HL-60/S4 treated with phorbol 12-myristate 13-acetate at 8.2 ng/mL for 4 days and 3 days (cell line): ENCODE measurements at regions not wholly inside any gene's neighbourhood (a gene's known extent, or its start where the extent isn't known, plus 50 kb on each side); places are given as distances from the start of the nearest gene placed in this dataset.
"Not testable (repeated sequence)": the region's sequence is repeated elsewhere in the genome, so short reads cannot be mapped to it uniquely, and the experiment has no call there.

Experiments
- in situ Hi-C: fragments of 300-500 bp; cut with MboI; formaldehyde crosslinking; loops from 2 replicates; pipeline ENCODE4 v1.15.0; 2022; ENCODE audit warnings: low sequenced_read_pairs

DNA sequence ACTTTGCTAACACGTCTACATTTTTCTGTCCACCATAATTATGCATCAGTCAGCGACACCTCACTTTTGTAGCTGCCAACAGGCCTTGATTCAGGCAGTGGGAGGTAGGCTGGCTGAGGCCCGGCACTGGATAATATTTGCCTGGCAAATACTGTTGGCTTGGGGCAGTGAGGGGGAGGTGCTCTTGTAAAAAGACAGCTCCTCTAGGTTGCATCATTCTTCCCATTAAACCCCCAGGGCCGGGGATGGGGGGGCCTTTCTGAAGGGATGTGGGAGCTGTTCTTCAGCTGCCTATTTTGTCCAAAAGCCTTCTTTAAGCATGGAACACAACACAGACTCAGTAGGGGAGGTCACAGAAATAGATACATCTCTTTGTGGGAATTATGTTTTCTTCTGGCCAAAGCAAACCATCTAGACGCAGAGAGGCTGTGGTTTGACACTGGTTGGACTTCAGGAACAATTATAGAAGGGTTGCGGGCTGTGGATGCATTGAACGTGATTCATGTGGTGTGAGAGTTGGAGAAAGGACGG lies 338.3 kb upstream of the NT5E start:
- in situ Hi-C loops, result no loop called here

DNA sequence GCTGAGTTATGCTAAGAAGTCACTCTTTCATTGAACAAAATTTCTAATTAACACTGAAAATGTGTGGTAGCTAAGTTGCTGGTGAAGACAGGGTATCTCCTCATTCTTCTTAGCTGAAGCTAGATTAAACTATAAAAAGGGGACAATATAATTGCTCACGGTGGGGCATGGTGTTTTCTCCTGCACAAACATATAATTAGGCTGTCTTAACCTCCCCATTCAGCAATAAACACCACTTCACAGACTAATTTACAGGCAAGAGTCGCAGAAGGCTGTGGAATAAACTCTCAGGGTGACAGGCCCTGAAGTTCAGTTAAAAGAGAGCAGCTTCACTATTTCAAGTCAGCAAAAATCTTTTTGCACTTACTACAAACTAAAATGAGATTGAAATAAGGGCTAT lies 338.9 kb upstream of the NT5E start:
- in situ Hi-C loops, result no loop called here

DNA sequence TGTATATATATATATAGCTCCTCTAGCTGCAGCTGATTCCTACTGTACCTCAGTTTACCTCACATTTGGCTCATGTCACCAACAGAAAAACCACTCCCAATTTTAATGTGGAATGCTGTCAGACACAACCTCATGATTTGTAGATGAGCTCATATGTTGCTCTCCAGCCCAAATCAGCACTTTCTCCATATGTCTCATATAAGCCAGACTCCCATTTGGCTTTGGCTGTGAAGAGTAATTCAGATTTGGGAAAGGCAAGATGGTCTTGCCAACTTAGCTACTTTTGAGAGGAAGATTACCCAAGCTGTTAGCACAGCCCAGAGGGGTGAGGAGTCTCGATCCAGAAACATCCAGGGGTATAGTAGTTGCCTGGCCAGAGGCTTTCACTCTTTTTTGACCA lies 342.2 kb upstream of the NT5E start:
- in situ Hi-C loops, result no loop called here

DNA sequence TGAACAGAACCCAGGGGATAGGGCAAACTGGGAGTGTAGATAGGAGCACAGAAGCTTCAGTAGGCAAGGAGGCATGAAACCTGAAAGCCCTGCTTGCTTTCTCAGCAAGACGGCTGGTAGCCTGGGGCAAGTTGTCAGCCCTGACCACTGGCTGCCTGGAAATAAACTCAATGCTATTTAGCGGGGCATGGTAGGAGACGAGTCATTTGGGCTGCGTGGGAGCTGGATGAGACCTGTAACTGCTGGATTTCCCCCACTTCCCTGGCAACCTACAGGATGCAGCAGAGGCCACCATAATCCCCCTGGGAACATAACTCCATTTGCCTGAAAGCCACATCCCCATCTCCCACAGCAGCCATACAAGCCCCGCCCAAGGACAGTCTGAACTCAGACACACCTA lies 332.6 kb upstream of the TBX18 start:
- in situ Hi-C loops, result no loop called here

DNA sequence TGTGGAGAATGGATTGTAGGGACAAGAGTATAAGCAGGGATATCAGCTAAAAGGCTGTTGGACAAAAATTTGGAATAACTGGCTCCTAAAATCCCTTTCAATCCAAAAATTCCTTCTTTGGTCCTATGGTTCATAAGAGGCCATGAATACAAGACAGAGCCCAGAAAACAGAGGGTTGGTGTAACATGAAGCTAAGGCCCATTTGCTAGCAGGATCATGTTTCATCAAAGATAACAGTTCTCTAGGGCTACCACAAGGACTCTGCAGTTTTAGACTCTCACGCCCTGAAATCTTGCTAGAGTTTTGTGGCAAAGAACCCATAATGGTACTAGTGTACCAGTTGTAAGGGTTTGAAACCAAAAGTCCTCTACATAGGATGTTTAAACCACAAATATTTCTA lies 327.8 kb upstream of the TBX18 start:
- in situ Hi-C loops, result no loop called here

DNA sequence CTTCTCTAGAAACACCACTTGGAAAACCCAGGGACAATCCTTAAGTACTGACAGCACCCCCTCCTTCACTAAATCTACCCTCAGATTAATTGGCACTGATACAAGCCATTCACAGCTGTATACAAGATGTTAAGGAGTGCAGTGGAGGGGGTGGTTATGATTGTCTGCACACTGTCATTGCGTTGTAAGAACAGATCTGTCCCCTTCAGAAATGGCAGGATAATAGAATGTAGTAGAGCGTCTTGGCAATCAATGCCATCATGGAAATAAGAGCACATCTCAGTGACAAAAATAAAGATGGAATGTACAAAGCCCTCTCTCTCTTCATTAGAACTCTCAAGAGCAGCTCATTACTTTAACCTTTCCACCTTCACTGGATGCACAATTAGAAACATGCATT lies 324.9 kb upstream of the TBX18 start:
- in situ Hi-C loops, result no loop called here

DNA sequence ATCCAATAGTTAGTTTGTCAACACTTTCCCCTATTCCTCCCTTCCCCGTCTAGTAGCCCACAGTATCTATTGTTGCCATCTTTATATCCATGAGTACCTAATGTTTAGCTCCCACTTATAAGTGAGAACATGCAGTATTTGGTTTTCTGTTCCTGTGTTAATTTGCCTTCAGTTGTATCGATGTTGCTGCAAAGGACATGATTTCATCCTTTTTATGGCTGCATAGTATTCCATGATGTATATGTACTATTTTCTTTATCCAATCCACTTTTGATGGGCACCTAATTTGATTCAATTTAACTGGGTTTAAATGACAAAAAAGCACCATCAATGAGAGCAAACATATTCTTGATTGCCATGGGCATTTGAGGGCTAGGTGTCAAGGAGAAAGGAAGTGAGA lies 321.5 kb upstream of the TBX18 start:
- in situ Hi-C loops, result no loop called here

DNA sequence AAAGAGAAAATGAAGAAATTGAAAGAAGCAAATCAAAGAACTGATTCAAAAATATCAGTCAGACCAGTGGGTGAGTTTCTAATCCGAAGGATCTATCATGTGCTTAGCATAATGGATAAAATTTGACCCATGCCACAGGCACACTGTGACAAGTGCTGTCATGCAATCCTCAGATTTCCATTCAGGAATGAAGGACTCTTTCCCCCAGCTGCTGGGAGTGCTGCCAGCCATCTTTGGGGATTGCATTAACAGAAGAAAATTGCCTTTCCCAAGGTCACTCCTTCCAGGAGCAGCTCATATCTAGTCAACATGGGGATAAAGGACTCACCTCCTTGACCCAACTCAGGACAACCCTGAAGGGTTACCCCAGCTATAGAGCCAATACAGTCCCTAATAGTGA lies 316.7 kb upstream of the TBX18 start:
- in situ Hi-C loops, result no loop called here

GRCh38 chr6:85079761-85080160 lies 315.4 kb upstream of the TBX18 start:
- in situ Hi-C loops, result no loop called here

DNA sequence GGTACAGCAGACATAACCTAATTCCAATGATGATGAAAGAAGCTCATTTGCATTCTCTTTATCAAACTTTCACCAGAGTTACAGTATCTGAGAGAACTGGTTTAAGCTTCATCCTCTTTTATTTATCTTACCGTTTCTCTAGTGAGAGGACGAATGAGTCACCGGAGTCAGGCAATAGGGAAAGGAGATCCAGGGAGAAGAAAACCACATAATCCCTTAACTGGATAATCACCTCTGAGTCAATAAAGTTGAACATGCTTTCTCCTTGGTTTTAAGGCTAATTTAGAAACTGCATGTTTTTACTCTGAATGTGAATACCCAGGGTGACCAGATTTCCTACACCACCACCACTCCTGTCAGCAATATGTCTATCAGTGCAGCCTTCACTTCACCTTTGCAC lies 313.7 kb upstream of the TBX18 start:
- in situ Hi-C loops, result no loop called here

GRCh38 chr6:85077098-85077497 lies 312.7 kb upstream of the TBX18 start:
- in situ Hi-C loops, result no loop called here

- in situ Hi-C loops, result not testable (repeated sequence)
Observed at GRCh38 chr6:85071845-85072244, 307.4 kb upstream of the TBX18 start.

DNA sequence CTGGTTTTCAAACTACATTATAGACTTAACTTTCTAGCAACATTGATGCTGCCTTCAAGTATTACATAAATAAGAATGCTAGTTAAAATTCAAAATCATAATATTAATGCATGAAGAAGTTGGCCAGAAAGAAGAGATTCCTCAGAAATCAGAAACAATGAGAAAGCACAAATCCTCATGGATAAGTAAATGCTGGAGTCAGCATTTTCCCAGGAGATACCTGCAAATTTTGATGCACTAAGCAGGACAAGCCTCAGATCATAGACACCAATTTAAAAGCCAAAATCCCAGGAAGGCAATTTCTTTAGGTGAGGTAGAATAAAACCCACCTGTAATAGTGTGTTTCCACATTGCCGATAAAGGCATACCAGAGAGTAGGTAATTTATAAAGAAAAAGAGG lies 305.2 kb upstream of the TBX18 start:
- in situ Hi-C loops, result no loop called here

DNA sequence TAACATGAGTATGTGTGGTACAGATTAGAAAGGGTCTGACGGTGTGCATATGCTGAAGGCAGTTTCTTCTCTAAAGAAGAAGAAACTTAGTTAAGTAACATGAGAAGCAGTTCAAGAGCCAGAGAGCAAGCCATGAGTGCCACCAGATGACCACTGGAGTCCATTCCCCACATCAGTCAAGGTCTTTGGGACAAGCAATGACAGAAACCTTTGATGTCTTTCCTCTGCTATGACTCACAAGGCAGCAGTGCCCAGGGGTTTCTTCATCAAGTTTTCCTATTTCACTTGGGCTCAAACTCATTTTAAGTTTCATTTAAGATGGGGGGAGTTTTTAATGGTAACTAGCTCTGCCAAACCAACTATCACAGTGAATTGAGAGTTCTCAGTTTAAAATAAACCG lies 303.8 kb upstream of the TBX18 start:
- in situ Hi-C loops, result no loop called here

GRCh38 chr6:85066266-85066665 lies 301.9 kb upstream of the TBX18 start:
- in situ Hi-C loops, result no loop called here

GRCh38 chr6:85065831-85066230 lies 301.4 kb upstream of the TBX18 start:
- in situ Hi-C loops, result no loop called here

- in situ Hi-C loops, result no loop called here
Observed at GRCh38 chr6:85063611-85064010, 299.2 kb upstream of the TBX18 start.

DNA sequence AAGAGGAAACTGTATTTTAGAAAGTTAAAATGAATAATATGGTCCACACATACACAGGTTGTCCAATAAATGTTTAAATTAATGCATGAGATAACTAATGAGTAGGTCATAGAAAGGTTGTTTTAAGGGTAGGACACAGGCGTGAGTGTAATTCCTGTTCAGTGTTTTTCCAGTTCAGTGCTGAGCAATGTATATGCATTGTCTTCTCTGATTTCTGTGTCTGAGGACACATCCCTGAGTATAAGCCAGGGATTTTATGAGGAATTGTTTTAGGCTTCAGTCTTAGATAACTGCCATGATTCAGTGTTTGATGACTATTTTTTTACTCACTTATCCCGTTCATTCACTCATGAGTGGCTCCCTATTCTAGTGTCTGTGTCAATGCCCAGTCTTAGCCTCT lies 298.5 kb upstream of the TBX18 start:
- in situ Hi-C loops, result no loop called here

- in situ Hi-C loops, result no loop called here
Observed at GRCh38 chr6:85058806-85059205, 294.4 kb upstream of the TBX18 start.

- in situ Hi-C loops, result no loop called here
Observed at GRCh38 chr6:85050149-85050548, 285.8 kb upstream of the TBX18 start.

GRCh38 chr6:85049282-85049681 lies 284.9 kb upstream of the TBX18 start:
- in situ Hi-C loops, result no loop called here

GRCh38 chr6:85047818-85048217 lies 283.4 kb upstream of the TBX18 start:
- in situ Hi-C loops, result no loop called here

- in situ Hi-C loops, result not testable (repeated sequence)
Observed at GRCh38 chr6:85045767-85046166, 281.4 kb upstream of the TBX18 start.

- in situ Hi-C loops, result no loop called here
Observed at GRCh38 chr6:85044361-85044760, 280.0 kb upstream of the TBX18 start.
